ENCODE measurements at regions not wholly inside any gene's neighbourhood (a gene's known extent, or its start where the extent isn't known, plus 50 kb on each side); places are given as distances from the start of the nearest gene placed in this dataset.

- TF ChIP-seq ZNF511 (CRISPR knock-in tag; IDR thresholded peaks at IDR 0.05) (no peak), REST (IDR thresholded peaks at IDR 0.05; ENCODE audit: borderline replicate concordance) (no peak), REST (CRISPR knock-in tag; IDR thresholded peaks at IDR 0.05; ENCODE audit: low read depth) (no peak), ZNF395 (CRISPR knock-in tag; IDR thresholded peaks at IDR 0.05) (no peak), TAF15 (IDR thresholded peaks at IDR 0.05; ENCODE audit: low read depth, low read length) (no peak), PCBP2 (IDR thresholded peaks at IDR 0.05; ENCODE audit: low read depth, low read length, poor library complexity, severe bottlenecking) (no peak), ZBTB11 (CRISPR knock-in tag; IDR thresholded peaks at IDR 0.05) (no peak), ZFP30 (CRISPR knock-in tag; IDR thresholded peaks at IDR 0.05; ENCODE audit: borderline replicate concordance) (no peak)
- TF ChIP-seq, protein P1, sequence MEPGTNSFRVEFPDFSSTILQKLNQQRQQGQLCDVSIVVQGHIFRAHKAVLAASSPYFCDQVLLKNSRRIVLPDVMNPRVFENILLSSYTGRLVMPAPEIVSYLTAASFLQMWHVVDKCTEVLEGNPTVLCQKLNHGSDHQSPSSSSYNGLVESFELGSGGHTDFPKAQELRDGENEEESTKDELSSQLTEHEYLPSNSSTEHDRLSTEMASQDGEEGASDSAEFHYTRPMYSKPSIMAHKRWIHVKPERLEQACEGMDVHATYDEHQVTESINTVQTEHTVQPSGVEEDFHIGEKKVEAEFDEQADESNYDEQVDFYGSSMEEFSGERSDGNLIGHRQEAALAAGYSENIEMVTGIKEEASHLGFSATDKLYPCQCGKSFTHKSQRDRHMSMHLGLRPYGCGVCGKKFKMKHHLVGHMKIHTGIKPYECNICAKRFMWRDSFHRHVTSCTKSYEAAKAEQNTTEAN (CRISPR knock-in tag; IDR thresholded peaks at IDR 0.05), result no peak
Measured at GRCh38 chr17:69654981-69655855, 240.7 kb downstream of the MAP2K6 start (continued).

Data from K562 (cell line).